Aorta (tissue), 5 donors: ENCODE measurements at regions not wholly inside any gene's neighbourhood (a gene's known extent, or its start where the extent isn't known, plus 50 kb on each side); places are given as distances from the start of the nearest gene placed in this dataset.
"Not testable (repeated sequence)": the region's sequence is repeated elsewhere in the genome, so short reads cannot be mapped to it uniquely, and the experiment has no call there.

Experiments used
- ATAC-seq: fragments of 200-7000 bp; cut with Tn5 transposase; one replicate; pipeline ENCODE4 v1.9.1; 2022; ENCODE audit warnings: moderate library complexity; ENCODE audit not compliant: low FRiP score
- DNase-seq, 2 donors: peaks; one replicate each; pipeline ENCODE4 v3.0.0-alpha.2; 2020
- H3K27ac ChIP-seq, 2 donors: one replicate each; pipeline ENCODE4 v1.5.1; 2013; ENCODE audit warnings: low read length in 2 of 2, mild to moderate bottlenecking in 2 of 2, moderate library complexity in 2 of 2, control low read depth in 1 of 2, inconsistent platforms in 1 of 2, low read depth in 1 of 2
- H3K27me3 ChIP-seq, 2 donors: one replicate each; pipeline ENCODE4 v1.6.1; 2013; ENCODE audit warnings: control low read depth in 1 of 2, low read length in 1 of 2, mild to moderate bottlenecking in 1 of 2, moderate library complexity in 1 of 2; ENCODE audit not compliant: insufficient read depth in 2 of 2, control insufficient read depth in 1 of 2
- H3K36me3 ChIP-seq, 2 donors: one replicate each; pipeline ENCODE4 v1.6.1; 2013; ENCODE audit warnings: control low read depth in 1 of 2, low read length in 1 of 2, mild to moderate bottlenecking in 1 of 2; ENCODE audit not compliant: insufficient read depth in 2 of 2, control insufficient read depth in 1 of 2
- H3K4me1 ChIP-seq, 2 donors: one replicate each; pipeline ENCODE4 v1.6.1; 2013; ENCODE audit warnings: low read length in 2 of 2, control low read depth in 1 of 2, mild to moderate bottlenecking in 1 of 2, moderate library complexity in 1 of 2; ENCODE audit not compliant: insufficient read depth in 2 of 2, control insufficient read depth in 1 of 2
- H3K4me3 ChIP-seq, 2 donors: one replicate each; pipeline ENCODE4 v1.5.1; 2013; ENCODE audit warnings: low read length in 2 of 2, control low read depth in 1 of 2, mild to moderate bottlenecking in 1 of 2
- H3K9me3 ChIP-seq: one replicate; pipeline ENCODE4 v1.6.1; 2013; ENCODE audit warnings: mild to moderate bottlenecking, low read length; ENCODE audit not compliant: control insufficient read depth
- WGBS, 2 donors: extraction: QIAGEN DNeasy Blood & Tissue Kit; methylation state at CpG; one replicate each; pipeline ENCODE4 v1.1.7; 2013; 5-methylcytosine and 5-hydroxymethylcytosine counted together
- intact Hi-C, 2 donors: fragments of 100-400 bp; cut with DNase I; formaldehyde crosslinking; loops; one replicate each; pipeline versions ENCODE4 v1.14.2 to v1.15.0; 2022
- donor health status: healthy with polysubstance abuse.
- donor health status: Bipolar disorder and iron deficiency.
- donor health status: DM: no; HTN: no; CAD: no.
- donor health status: DM: no; HTN: no; CAD: no.
- donor health status: DM: yes; HTN: yes; CAD: no.

DNA sequence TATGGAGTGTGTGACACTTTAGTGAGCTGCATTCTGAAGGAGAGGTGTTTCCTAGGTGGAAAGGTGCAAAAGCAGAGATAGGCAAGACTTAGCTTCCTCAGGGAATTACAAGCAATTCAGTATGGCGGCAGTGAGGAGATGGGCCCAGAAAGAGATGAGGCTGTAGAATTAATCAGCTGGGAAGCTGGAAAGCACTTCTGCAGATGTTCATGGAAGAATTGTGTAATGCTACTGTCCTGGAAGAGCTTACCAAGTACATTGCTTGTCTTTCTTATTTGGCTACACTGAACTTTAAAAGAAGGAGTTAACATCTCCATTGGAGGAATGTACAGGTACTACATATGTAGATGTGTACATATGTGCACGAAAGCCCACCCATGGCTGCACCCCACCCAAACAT lies 103.7 kb upstream of the DPT start:
- Histone ChIP-seq H3K36me3 (no peaks in the 10 kb centered on the region), H3K4me1 (no peaks in the 10 kb centered on the region), H3K4me3 (no peak overlapping the region), H3K27ac (no peak overlapping the region), H3K27me3 (no peaks in the 10 kb centered on the region), H3K9me3 (no peaks in the 10 kb centered on the region)
- intact Hi-C loops: no loop called here
- no peak for ATAC-seq
- 90 to 93% methylated on average over 2 of the region's 2 CpGs for WGBS, 2 donors
- DNase-seq: no peak

GRCh38 chr1:168833362-168833761 lies 104.4 kb upstream of the DPT start:
- DNase-seq (no peak), ATAC-seq (no peak)
- WGBS, 2 donors: 48 to 82% methylated on average over 1 of the region's 1 CpG
- intact Hi-C loops: no loop called here
- Histone ChIP-seq H3K4me3 (no peak overlapping the region), H3K9me3 (no peaks in the 10 kb centered on the region), H3K27ac (no peak overlapping the region), H3K36me3 (no peaks in the 10 kb centered on the region), H3K27me3 (no peaks in the 10 kb centered on the region), H3K4me1 (no peaks in the 10 kb centered on the region)

DNA sequence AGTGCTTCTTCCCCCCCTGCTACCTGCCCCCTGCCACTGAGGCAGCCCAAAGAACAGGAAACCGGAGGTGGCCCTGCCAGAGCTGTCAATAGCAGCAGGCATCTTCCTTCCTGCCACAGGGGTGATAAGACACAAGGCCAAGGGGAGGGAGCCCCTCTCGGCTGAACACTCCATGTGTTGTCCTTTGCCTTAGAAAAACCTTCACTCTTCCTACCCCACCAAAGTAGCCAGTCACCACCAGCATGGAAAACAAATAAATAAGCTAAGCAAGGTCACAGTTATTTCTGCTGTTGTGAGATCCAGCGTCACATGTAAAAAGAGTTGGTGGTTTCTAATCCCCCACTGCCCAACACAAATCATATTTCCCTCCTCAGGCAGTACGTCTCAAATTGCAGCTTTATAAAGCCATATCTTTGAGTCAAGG lies 104.8 kb upstream of the DPT start:
- ATAC-seq (no peak), DNase-seq (no peak)
- intact Hi-C loops: no loop called here
- no peak overlapping the region for H3K4me3 ChIP-seq
- no peaks in the 10 kb centered on the region for H3K27me3 ChIP-seq
- H3K9me3 ChIP-seq: no peaks in the 10 kb centered on the region
- no peaks in the 10 kb centered on the region for H3K36me3 ChIP-seq
- WGBS, 2 donors: 83 to 88% methylated on average over 4 of the region's 4 CpGs
- no peak overlapping the region for H3K27ac ChIP-seq
- H3K4me1 ChIP-seq: no peaks in the 10 kb centered on the region

GRCh38 chr1:168834225-168834872 lies 105.3 kb upstream of the DPT start:
- Histone ChIP-seq H3K27me3 (no peaks in the 10 kb centered on the region), H3K36me3 (no peaks in the 10 kb centered on the region), H3K4me3 (no peak overlapping the region), H3K4me1 (no peaks in the 10 kb centered on the region), H3K9me3 (no peaks in the 10 kb centered on the region), H3K27ac (no peak overlapping the region)
- WGBS, 2 donors: 81 to 85% methylated on average over 2 of the region's 2 CpGs
- DNase-seq: no peak
- no peak for ATAC-seq
- intact Hi-C loops: no loop called here

GRCh38 chr1:168835176-168835575 lies 106.2 kb upstream of the DPT start:
- Histone ChIP-seq H3K27ac (no peak overlapping the region), H3K4me3 (no peak overlapping the region), H3K9me3 (no peaks in the 10 kb centered on the region), H3K4me1 (no peaks in the 10 kb centered on the region), H3K36me3 (no peaks in the 10 kb centered on the region), H3K27me3 (no peaks in the 10 kb centered on the region)
- 75 to 85% methylated on average over 1 of the region's 1 CpG for WGBS, 2 donors
- no peak for ATAC-seq
- DNase-seq: no peak
- intact Hi-C loops: no loop called here

DNA sequence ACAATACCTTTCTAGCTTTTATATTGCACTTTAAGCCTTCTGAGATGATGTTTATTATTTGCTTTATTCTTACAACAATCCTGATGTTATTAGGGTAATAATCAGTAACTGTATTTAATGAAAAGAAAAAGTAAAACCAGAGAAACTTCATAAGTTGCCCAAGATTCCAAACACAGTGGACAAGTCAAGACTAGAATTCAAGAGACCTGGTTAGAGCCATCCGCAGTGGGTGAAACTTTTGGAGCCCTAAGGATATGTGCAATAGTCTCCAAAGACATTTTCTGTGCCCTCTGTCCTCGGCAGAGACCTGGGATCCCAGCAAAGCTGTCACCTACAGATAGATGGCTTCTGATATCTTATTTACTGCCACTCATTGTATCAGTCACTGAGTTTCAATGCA lies 106.8 kb upstream of the DPT start:
- Histone ChIP-seq H3K4me3 (no peak overlapping the region), H3K27ac (no peak overlapping the region), H3K27me3 (no peaks in the 10 kb centered on the region), H3K4me1 (no peaks in the 10 kb centered on the region), H3K9me3 (no peaks in the 10 kb centered on the region), H3K36me3 (no peaks in the 10 kb centered on the region)
- ATAC-seq (no peak), DNase-seq (no peak)
- intact Hi-C loops: no loop called here
- 85 to 89% methylated on average over 2 of the region's 2 CpGs for WGBS, 2 donors

- ATAC-seq: no peak
- WGBS, 2 donors: 61 to 83% methylated on average over 3 of the region's 3 CpGs
Measured at GRCh38 chr1:168836469-168836868, 107.5 kb upstream of the DPT start.

DNA sequence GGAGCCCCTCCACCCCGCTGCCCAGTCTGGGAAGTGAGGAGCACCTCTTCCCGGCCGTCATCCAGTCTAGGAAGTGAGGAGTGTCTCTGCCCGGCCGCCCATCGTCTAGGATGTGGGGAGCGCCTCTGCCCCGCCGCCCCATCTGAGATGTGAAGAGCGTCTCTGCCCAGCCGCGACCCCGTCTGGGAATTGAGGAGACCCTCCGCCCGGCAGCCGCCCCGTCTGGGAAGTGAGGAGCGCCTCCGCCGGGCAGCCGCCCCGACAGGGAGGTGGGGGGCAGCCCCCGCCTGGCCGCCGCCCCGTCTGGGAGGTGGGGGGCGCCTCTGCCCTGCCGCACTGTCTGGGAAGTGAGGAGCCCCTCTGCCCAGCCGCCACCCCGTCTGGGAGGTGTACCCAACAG lies 108.2 kb upstream of the DPT start:
- H3K27me3 ChIP-seq, intact Hi-C loops, ATAC-seq, H3K4me1 ChIP-seq, H3K36me3 ChIP-seq, H3K27ac ChIP-seq, H3K4me3 ChIP-seq, H3K9me3 ChIP-seq: not testable (repeated sequence)
- WGBS, 2 donors: 91 to 98% methylated on average over 29 to 30 of the region's 30 CpGs
- peak in 1 of 2 donors; percentile 63 for DNase-seq

More at GRCh38 chr1:168836469-168836868, 107.5 kb upstream of the DPT start:
- Histone ChIP-seq H3K36me3 (no peaks in the 10 kb centered on the region), H3K4me1 (no peaks in the 10 kb centered on the region), H3K9me3 (no peaks in the 10 kb centered on the region), H3K27me3 (no peaks in the 10 kb centered on the region), H3K4me3 (no peak overlapping the region), H3K27ac (no peak overlapping the region)
- DNase-seq: no peak
- intact Hi-C loops: no loop called here

DNA sequence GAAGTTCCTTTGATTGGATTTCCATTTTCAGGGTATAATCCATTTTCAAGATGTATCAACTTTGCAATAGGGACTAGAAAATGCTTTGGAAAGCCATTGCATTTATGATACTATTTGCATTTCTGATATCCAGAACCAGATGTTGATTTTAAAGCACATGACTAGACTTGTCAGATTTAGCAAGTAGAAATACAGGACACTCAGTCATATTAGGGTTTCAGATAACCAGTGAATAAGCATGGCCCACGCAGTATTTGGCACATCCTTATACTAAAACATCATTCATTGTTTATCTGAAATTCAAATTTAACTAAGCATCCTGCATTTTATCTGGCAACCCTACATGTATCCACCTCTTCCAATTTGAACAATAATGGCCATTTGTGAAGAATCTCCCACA lies 113.3 kb upstream of the DPT start:
- no peak for ATAC-seq
- H3K4me1 ChIP-seq: no peaks in the 10 kb centered on the region
- WGBS, 2 donors: 56 to 75% methylated on average over 1 of the region's 1 CpG
- no peaks in the 10 kb centered on the region for H3K27me3 ChIP-seq
- no peaks in the 10 kb centered on the region for H3K36me3 ChIP-seq
- no peak overlapping the region for H3K4me3 ChIP-seq
- no peak for DNase-seq
- no peak overlapping the region for H3K27ac ChIP-seq
- H3K9me3 ChIP-seq: no peaks in the 10 kb centered on the region
- intact Hi-C loops: no loop called here
